HG03039 (cell line): ENCODE measurements at regions not wholly inside any gene's neighbourhood (a gene's known extent, or its start where the extent isn't known, plus 50 kb on each side); places are given as distances from the start of the nearest gene placed in this dataset.
"Not testable (repeated sequence)": the region's sequence is repeated elsewhere in the genome, so short reads cannot be mapped to it uniquely, and the experiment has no call there.

ENCODE experiments used
- ATAC-seq: cut with Tn5 transposase; IDR thresholded peaks from one replicate; pipeline ENCODE4 v1.9.1; 2021; ENCODE audit warnings: mild to moderate bottlenecking, moderate library complexity; ENCODE audit not compliant: unreplicated experiment

- no peak for ATAC-seq
These were observed 606.5 kb upstream of the CAMK1G start for GRCh38 chr1:208977012-208977411.

DNA sequence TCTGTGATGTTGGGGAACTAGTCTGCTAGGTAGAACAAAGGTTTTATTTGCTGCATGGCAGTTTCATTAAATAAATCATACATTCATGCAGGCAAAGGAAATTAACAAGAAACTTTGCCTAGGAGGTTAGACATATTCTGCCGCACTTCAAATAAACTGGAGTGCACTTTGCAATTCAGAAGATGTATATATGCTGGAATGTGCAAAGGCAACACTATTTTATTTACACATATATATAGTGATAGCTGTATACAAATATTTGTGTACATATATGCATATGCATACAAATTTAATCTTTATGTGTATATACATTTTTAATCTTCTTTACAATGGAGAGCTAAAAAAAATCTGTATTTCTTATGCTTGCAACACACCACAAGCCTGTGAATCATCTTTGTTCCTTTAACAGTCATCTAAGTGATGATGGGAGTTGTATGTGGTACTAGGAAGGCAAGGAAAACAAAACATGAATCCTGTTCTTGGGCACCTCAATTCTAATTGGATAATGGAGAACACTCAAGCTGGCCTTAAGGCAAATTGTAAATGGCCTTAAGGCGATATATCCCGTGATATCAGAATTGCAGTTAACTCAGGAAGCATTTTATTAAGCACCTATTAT, 605.8 kb upstream of the CAMK1G start:
- ATAC-seq = no peak

GRCh38 chr1:208979776-208980175, 603.7 kb upstream of the CAMK1G start:
- no peak for ATAC-seq

GRCh38 chr1:208980605-208981004, 602.9 kb upstream of the CAMK1G start:
- no peak for ATAC-seq

DNA sequence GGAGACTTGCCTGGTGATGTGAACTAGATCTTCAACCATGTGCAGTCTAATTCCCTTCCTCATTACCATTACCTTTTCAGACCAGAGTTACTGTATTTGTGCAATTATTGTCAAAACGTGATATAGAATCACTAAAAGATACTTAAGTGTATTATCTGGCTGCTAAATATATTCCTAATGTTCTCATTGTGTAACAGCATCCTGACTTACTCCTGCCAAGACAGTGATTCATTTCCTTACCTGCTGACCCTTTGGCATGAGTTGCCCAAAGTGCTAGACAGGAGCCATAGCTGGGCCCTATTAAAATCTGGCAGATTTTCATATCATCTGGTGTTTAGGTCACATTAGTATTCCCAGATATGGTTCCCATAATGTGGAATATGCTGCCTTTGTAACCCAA, 598.3 kb upstream of the CAMK1G start:
- no peak for ATAC-seq

DNA sequence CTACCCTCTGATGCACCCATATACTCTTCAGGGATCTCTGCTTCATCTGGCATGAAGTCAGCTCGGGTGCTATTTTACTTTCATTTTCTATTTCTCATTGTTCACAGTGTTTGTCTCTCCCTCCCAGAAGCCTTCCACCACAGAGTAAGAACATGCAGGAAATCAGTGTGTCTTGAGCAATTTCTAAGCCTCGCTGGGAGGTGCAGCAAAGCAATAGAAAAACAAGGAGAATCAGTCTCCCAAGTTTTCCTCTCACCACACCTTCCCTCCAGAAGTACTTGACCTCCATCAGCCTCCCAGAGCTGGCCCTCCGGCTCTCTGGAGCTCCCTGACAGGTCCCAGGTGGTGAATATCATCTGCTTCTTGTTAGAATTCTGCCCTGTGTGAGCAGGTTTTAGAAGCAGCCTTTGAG, 594.7 kb upstream of the CAMK1G start:
- peak; percentile 99 for ATAC-seq

DNA sequence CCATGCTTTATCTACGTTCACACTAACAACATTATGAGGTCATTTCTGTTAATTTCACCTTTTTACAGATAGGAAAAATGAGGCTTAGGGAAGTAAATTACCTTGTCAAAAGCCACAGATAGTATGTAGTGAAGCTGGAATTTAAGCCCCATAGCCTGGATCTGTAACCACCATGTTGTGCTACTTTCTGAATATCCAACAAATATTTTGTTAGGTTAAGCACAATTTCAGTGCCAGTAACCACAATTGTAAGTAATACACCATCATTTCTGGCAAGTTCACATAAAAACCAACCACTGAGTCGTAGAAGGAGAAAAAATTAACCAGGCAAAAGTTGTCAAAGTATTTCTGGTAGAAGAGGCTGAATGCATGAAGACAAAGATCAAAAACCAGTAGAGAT, 593.1 kb upstream of the CAMK1G start:
- no peak for ATAC-seq

DNA sequence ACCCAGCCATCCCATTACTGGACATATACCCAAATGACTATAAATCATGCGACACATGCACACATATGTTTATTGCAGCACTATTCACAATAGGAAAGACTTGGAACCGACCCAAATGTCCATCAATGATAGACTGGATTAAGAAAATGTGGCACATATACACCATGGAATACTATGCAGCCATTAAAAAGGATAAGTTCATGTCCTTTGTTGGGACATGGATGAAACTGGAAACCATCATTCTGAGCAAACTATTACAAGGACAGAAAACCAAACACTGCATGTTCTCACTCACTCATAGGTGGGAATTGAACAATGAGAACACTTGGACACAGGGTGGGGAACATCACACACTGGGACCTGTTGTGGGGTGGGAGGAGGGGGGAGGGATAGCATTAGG, 586.5 kb upstream of the CAMK1G start:
- not testable (repeated sequence) for ATAC-seq

DNA sequence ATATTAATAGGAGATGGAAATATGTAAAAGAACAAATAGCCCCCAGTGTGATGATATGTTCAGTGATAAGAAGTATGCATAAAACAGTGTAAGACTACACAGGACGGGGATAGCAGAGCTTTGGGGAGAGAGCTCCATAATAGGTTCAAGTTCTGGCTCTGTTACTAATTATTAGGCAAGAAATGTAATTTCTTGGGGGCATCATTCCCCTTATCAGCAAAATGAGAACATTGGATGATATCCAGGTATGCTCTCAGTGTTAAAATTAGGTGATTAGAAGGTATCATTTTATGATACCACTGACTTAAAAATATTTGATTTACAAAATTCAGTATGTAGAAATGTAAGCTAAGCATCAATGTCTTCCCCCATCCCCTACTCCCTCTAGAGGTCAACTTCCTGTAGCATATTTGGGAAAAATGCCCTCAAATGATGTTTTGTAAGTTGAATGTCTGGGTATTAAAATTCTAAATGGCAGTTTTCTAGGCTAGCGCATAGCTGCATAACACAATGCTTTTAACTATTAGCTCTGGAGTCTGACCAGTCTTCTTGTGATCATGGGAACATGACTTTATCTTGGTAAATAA, 585.7 kb upstream of the CAMK1G start:
- no peak for ATAC-seq

GRCh38 chr1:209008586-209008985, 574.9 kb upstream of the CAMK1G start:
- no peak for ATAC-seq

DNA sequence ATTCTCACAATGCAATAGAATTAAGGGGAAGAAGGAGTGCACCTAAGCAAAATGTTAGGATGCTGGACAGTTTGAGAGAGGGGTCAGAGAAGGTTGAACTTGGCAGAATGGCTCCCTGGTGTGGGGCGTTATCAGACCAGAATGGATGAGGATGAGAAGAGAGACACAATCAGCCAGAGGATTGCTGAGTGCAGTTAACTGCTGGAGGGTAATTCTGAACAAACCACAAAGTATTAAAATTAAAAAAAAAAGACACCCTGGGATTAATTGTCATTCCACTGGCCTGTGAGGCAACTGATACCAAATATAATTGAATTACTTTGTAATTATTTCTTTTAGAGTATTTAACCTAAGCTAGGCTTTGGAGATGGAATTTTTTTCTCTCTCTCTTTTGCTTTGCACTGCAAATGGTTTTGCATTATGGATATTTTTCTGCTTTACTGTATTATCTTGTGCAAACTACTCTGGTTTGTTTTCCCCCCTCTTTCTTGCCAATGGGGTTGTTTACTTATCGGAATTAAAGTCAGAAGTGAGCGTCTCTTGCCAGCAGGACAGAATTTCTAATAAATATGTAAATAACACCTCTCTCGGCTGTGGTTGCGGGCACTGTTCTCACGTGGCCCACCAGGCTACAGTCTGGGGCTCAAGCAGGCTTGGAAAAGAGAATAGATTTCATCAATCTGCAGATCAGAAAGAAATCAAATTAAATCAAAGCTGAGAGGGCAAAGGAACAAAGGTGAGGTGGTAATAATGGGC, 572.9 kb upstream of the CAMK1G start:
- no peak for ATAC-seq

GRCh38 chr1:209012443-209013196, 570.9 kb upstream of the CAMK1G start:
- ATAC-seq = no peak

GRCh38 chr1:209015092-209015491, 568.4 kb upstream of the CAMK1G start:
- no peak for ATAC-seq

GRCh38 chr1:209021622-209022021, 561.9 kb upstream of the CAMK1G start:
- ATAC-seq = no peak

DNA sequence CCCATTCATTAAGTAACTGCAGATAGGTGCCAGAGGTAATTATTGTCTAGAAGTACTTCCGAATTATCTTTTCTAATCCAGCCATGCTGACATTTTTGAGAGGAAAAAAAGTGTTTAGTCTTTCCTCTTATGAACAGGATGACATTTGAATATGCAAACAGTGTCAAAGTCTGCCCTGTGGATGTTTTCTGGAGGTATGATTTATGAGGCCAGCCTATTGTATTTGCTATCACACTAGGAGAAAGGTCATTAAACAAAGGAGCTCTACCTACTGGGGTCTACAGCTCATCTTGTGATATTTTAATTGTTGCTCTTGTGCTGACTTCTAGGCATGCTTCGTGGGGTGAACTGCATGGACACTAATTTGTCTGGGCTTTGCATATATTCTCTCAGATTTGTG, 559.7 kb upstream of the CAMK1G start:
- ATAC-seq = no peak

DNA sequence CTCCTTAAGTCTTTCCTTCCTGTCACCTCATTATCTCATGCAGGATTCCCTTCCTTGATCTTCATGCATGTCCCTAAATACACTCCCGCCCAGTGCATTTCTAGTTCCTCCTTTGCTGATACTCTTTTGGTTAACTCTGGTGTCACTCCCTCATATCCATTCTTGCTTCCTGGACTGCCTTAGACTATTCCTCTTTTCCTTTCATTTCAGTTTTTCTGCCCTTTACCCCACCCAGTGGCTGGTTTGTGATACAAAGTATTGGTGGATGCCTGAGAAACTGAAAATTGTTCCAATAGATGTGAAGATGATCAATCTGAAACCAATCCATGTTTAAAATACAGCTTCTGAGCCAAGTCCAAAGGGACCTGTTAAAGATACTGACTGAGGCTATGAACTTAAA, 553.8 kb upstream of the CAMK1G start:
- ATAC-seq = no peak

DNA sequence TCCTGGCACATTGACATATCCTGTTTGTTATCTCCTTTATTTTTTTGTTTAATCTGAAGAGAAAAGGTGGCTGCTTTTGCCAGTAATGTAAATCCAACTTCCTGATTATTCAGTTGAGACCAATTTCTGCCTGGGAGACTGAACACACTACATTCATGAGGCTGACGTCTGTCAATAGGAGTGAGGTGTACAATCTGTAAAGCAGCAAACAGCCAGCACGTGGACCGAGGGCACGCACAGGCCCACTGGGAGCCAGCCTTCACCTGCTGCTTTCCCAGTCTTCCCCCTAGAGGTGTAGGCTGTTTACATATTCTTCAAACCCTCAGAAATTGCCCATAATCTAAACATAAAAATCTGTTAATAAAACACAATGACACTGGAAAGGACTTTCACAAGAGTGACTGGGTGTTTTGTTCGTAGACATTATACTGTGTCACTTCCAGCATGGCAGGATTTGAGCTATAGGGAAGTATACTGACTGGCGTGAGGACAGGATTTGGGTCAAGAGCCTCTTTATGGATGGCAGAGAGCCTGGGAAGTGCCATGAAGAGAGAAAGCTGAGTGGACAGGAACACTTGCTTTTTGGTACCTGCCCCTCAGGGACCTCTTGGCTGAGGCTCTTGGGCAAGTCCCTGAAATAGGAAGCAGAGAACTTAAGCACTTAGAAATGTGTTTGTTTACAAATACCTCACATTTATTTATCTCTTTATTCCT, 552.9 kb upstream of the CAMK1G start:
- ATAC-seq = no peak

- no peak for ATAC-seq
These were observed 546.5 kb upstream of the CAMK1G start for GRCh38 chr1:209037064-209037463.

- no peak for ATAC-seq
These were observed 545.2 kb upstream of the CAMK1G start for GRCh38 chr1:209038316-209038715.

DNA sequence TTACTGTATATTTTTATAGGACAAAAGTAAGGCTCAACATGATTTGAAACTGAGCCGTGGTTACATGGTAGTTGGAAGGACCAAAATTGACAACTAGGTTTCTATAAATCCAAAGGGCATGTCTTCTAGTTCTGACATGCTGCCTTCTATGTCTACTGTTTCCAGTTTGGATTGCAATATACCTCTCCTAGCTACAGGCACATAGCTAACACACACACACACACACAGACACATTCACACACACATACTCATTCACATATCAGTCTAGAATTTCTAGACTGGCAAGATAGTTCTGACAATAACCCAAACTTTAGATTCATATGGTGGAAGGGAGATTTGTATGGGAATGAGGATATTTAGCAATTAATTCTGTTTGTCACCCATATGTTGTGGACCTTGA, 544.8 kb upstream of the CAMK1G start:
- ATAC-seq = no peak

DNA sequence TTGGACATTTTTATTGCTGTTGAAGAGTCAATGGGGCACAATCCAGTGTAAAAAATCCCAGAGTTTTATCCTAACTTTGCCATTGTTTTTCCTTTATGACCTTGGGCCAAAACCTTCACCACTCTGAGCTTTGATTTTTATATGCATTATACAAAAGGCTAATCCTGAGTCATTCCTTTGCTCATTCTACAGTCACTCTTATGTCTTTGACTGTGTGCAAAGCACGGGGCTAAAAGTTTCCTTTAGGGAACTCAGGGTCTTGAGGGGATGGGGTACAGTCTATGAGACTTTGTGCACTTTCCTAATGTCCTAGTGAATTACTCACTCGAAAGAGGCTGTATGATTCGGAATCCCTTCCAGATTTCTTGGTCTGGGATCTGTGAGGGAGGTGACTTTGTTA, 543.2 kb upstream of the CAMK1G start:
- ATAC-seq = no peak
